ENCODE measurements at regions not wholly inside any gene's neighbourhood (a gene's known extent, or its start where the extent isn't known, plus 50 kb on each side); places are given as distances from the start of the nearest gene placed in this dataset.

DNA sequence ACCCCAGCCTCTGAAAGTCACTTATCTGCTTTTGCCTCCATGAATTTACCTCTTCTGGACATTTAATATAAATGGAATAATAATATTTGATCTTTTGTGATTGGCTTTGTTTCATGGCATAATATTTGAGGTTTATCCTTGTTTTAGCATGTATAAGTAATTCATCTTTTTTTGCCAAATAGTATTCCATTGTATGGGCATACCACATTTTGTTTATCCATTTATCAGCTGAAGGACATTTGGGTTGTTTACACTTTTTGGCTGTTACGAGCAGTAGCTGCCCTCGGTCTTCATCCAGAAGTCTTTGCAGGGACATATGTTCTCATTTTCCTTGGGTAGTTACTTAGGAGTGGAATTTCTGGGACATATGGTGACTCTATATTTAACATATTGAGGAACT lies 53.0 kb upstream of the SMIM21 start:
- no peak for TF ChIP-seq CEBPB (IDR thresholded peaks at IDR 0.05)
- TF ChIP-seq TEAD4 (IDR thresholded peaks at IDR 0.05), result no peak
- no peak for TF ChIP-seq EGR1 (IDR thresholded peaks at IDR 0.05)
- TF ChIP-seq NFIC (IDR thresholded peaks at IDR 0.05), result no peak
- TF ChIP-seq YY1 (IDR thresholded peaks at IDR 0.05; ENCODE audit: low read depth), result no peak
- TF ChIP-seq FOXM1 (IDR thresholded peaks at IDR 0.05; ENCODE audit: borderline replicate concordance, low read depth), result no peak

Data from Ishikawa (cell line).